ENCODE measurements at regions not wholly inside any gene's neighbourhood (a gene's known extent, or its start where the extent isn't known, plus 50 kb on each side); places are given as distances from the start of the nearest gene placed in this dataset.

DNA sequence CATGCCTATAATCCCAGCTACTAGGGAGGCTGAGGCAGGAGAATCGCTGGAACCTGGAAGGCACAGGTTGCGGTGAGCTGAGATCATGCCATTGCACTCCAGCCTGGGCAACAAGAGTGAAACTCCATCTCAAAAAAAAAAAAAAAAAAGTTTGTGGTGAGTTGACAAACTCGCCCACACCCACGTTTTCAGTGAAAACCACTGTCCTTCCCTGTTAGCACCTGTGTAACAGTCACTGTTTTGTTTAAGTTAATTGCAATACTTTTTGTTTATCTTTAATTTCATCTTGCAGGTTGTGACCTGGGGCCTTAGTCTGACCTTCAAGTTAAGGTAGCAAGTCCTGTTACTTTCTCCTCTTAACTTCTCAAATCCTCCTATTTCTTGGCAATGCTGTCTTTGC lies 65.5 kb upstream of the SKOR2 start:
- TF ChIP-seq, protein P1, sequence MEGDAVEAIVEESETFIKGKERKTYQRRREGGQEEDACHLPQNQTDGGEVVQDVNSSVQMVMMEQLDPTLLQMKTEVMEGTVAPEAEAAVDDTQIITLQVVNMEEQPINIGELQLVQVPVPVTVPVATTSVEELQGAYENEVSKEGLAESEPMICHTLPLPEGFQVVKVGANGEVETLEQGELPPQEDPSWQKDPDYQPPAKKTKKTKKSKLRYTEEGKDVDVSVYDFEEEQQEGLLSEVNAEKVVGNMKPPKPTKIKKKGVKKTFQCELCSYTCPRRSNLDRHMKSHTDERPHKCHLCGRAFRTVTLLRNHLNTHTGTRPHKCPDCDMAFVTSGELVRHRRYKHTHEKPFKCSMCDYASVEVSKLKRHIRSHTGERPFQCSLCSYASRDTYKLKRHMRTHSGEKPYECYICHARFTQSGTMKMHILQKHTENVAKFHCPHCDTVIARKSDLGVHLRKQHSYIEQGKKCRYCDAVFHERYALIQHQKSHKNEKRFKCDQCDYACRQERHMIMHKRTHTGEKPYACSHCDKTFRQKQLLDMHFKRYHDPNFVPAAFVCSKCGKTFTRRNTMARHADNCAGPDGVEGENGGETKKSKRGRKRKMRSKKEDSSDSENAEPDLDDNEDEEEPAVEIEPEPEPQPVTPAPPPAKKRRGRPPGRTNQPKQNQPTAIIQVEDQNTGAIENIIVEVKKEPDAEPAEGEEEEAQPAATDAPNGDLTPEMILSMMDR (conservative IDR thresholded peaks at IDR 0.05), result no peak
- no peak for TF ChIP-seq ZFX (IDR thresholded peaks at IDR 0.05)
- no peak overlapping the region for H3K27ac ChIP-seq

DNA sequence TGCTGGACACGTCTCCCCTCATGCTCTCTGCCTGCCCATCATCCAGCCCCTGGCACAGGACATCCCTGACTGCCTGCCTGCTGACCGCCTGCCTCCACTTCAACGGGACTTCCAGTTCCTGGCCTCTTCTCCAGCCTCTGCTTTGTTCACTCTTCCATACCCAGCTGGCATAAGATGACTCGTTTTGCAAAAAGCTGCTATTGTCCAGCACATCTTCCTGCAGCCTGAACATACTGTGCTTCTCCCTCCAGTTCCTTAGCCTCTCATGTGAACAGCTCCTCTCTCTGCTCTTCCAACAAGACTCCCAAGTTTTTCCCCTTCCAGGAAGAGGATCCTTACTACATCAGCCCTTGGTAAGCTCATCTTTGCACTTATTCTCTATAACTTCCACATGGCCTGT lies 62.4 kb upstream of the SKOR2 start:
- TF ChIP-seq ZFX (IDR thresholded peaks at IDR 0.05), result no peak
- TF ChIP-seq, protein P1 (conservative IDR thresholded peaks at IDR 0.05), result no peak
- H3K27ac ChIP-seq, result no peak overlapping the region

DNA sequence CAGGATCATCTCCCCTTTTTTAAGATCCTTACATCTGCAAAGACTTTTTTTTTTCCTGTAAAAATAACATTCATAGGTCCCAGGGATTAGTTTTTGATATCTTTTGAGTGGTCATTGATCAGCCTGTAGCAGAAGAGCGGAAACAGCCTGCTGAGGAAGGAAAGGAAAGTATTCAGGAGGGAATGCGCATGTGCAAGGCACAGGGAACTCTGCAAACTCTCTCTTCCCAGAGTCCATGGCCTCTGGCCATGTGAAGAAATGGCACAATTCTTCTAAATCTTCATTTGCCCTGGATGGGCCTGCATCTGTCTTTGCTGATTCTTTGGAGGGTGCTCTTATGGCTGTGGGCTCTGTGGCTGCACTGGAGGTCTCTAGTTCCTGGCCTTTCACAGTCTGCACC lies 60.1 kb upstream of the SKOR2 start:
- H3K27ac ChIP-seq, result no peak overlapping the region
- TF ChIP-seq, protein P1 (conservative IDR thresholded peaks at IDR 0.05), result no peak
- no peak for TF ChIP-seq ZFX (IDR thresholded peaks at IDR 0.05)
